H1 (cell line): ENCODE measurements at regions not wholly inside any gene's neighbourhood (a gene's known extent, or its start where the extent isn't known, plus 50 kb on each side); places are given as distances from the start of the nearest gene placed in this dataset.

Experiments used
- E2F6 ChIP-seq: IDR thresholded peaks from 2 replicates; pipeline ENCODE4 v1.6.1; 2012; ENCODE audit warnings: inconsistent platforms
- JUN ChIP-seq: IDR thresholded peaks from 2 replicates; pipeline ENCODE4 v1.6.1; 2011; ENCODE audit warnings: low read depth, mild to moderate bottlenecking, improper control_type of control experiment, low read length
- NANOG ChIP-seq: IDR thresholded peaks from 2 replicates; pipeline ENCODE4 v1.6.1; 2011; ENCODE audit warnings: low read length, low read depth, mild to moderate bottlenecking, inconsistent platforms; ENCODE audit not compliant: insufficient read depth, poor library complexity, severe bottlenecking
- RBBP5 ChIP-seq: IDR thresholded peaks from 2 replicates; pipeline ENCODE4 v1.7.1; 2012; ENCODE audit warnings: low read depth, mild to moderate bottlenecking, inconsistent platforms, low read length, moderate library complexity, borderline replicate concordance
- SIN3A ChIP-seq, 2 experiments: IDR thresholded peaks in 1 of 2; conservative IDR thresholded peaks in 1 of 2; 2 replicates each; pipeline ENCODE4 v1.6.1; 2011 to 2012; ENCODE audit warnings: low read length in 2 of 2, improper control_type of control experiment in 1 of 2, low read depth in 1 of 2, mild to moderate bottlenecking in 1 of 2
- SIRT6 ChIP-seq: IDR thresholded peaks from one replicate; pipeline ENCODE4 v1.7.1; 2012; ENCODE audit warnings: low read length, inconsistent platforms
- SIX5 ChIP-seq: IDR thresholded peaks from 2 replicates; pipeline ENCODE4 v1.6.1; 2011; ENCODE audit warnings: mild to moderate bottlenecking, low read depth, low read length
- TEAD4 ChIP-seq: IDR thresholded peaks from 2 replicates; pipeline ENCODE4 v1.6.1; 2012; ENCODE audit warnings: low read depth, low read length, inconsistent platforms, mixed read lengths

- no peak for TF ChIP-seq SIN3A (conservative IDR thresholded peaks at IDR 0.05 in 1 of 2, IDR thresholded peaks at IDR 0.05 in 1 of 2; ENCODE audit: low read depth in 1 of 2, low read length in 2 of 2)
- no peak for TF ChIP-seq RBBP5
- no peak for TF ChIP-seq NANOG
- TF ChIP-seq E2F6: no peak
- TF ChIP-seq SIRT6: no peak
- TF ChIP-seq TEAD4: no peak
- TF ChIP-seq JUN: no peak
- no peak for TF ChIP-seq SIX5
Measured at GRCh38 chr2:129438501-129439057, 540.9 kb upstream of the RAB6C start (continued).
